ENCODE measurements at regions not wholly inside any gene's neighbourhood (a gene's known extent, or its start where the extent isn't known, plus 50 kb on each side); places are given as distances from the start of the nearest gene placed in this dataset.
A peak's percentile ranks its signal among the peaks of the same experiment; 100 is the strongest.

DNA sequence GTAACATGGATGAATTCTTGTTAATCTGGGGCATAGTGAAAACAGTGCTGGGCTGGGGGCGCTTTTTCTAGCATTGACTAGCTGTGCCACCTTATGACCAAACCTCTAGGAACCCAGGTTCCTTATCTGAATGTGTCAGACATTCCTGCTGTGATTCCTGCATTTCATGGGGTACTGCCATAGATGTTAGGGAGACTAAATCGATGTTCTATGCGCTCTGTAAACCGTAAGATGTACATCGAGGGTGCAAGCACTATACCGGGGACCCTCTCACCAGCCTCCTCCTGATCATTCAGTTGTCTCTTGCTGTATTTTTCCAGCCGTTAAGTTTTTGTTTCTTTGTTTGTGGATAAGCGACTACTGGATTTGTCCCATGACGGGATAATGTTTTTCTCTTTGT lies 170.9 kb upstream of the PARP11 start:
- no peak overlapping the region for H3K4me3 ChIP-seq (ENCODE audit: low read depth, low read length)
- DNase-seq (ENCODE audit: low read depth): no peak
- TF ChIP-seq, protein P1, sequence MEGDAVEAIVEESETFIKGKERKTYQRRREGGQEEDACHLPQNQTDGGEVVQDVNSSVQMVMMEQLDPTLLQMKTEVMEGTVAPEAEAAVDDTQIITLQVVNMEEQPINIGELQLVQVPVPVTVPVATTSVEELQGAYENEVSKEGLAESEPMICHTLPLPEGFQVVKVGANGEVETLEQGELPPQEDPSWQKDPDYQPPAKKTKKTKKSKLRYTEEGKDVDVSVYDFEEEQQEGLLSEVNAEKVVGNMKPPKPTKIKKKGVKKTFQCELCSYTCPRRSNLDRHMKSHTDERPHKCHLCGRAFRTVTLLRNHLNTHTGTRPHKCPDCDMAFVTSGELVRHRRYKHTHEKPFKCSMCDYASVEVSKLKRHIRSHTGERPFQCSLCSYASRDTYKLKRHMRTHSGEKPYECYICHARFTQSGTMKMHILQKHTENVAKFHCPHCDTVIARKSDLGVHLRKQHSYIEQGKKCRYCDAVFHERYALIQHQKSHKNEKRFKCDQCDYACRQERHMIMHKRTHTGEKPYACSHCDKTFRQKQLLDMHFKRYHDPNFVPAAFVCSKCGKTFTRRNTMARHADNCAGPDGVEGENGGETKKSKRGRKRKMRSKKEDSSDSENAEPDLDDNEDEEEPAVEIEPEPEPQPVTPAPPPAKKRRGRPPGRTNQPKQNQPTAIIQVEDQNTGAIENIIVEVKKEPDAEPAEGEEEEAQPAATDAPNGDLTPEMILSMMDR (IDR thresholded peaks at IDR 0.05; ENCODE audit: insufficient read depth, low read depth, low read length, missing control alignments): no peak

DNA sequence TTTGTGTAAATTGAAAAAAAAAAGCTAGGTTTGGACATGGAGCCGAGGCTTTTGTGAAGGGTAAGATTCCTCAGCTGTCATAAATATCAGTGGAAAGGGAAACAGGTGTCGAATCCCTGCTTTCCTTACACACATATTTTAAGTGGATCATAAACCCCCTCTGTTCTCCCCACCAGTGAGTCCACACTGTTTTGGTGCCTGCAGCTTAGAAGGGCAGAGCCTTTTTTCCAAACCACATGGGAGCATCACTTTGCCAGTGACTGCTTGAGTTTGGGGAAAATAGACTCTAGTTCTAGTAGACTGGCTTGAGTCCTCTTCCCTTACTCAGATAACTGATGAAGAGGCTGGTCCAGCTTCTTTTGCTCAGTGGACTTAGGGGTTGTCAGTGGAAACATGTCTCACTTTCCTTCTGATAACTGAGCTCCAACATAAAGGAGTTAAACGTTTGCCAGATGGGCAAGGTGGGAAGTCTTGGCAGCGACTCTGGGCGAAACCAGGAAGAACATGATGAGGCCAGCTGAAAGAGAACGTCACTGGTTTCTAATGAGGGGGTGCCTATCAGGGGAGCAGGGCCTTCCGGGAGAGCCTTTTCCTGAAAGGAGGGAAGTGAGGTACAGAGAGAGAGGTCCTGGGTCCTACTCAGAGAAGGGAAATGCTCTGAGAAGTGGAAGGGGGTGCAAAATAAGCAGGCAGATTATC lies 168.1 kb upstream of the PARP11 start:
- TF ChIP-seq, protein P1 (IDR thresholded peaks at IDR 0.05; ENCODE audit: insufficient read depth, low read depth, low read length, missing control alignments): no peak
- H3K4me3 ChIP-seq (ENCODE audit: low read depth, low read length): no peak overlapping the region
- no peak for DNase-seq (ENCODE audit: low read depth)

DNA sequence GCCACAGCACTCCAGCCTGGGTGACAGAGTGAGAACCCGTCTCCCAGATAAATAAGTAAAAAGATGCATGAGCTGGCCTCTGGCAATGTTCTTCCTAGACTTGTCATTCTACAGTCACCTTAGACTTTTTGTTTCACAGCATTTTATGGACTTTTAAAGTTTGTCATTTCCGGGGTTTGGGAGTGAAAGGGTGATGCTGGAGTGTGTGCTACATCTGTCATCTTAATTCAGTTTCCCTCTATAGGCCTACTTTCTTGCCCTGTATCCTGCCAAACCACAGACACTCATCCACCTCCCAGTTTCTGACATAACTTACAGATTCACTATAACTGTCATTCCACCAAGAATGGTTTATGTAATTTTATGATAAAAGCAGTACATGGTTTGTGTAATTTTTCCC lies 166.7 kb upstream of the PARP11 start:
- H3K4me3 ChIP-seq (ENCODE audit: low read depth, low read length): no peak overlapping the region
- TF ChIP-seq, protein P1 (IDR thresholded peaks at IDR 0.05; ENCODE audit: insufficient read depth, low read depth, low read length, missing control alignments): no peak
- DNase-seq (ENCODE audit: low read depth): no peak

DNA sequence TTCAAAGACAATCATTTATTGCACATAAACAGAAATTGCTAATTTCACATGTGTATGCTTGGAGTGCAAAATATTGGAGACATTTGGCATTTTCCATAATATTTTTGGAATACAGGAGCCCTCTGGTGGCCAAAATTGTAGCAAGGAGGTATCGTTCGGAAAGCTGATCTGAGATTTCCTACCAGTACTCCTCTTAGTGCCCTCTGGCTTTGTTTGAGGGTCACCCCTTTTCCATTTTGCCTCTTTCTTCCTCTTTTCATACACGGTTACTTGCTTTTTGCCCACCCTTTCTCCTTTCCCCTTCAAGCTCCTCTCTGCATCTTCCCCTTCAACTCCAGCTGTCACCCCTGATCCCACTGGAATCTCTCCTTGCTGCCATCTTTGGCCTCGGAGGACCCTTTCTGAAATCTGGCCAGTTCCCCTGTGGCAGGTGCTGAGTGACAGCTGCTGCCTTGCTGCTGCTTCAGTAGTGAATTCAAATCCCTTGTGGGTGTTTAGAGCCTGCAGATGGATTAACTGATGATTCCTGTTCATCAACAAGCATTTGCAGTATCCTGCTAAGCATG lies 164.6 kb upstream of the PARP11 start:
- H3K4me3 ChIP-seq (ENCODE audit: low read depth, low read length): no peak overlapping the region
- DNase-seq (ENCODE audit: low read depth): no peak
- TF ChIP-seq, protein P1 (IDR thresholded peaks at IDR 0.05; ENCODE audit: insufficient read depth, low read depth, low read length, missing control alignments): peak; percentile 22

DNA sequence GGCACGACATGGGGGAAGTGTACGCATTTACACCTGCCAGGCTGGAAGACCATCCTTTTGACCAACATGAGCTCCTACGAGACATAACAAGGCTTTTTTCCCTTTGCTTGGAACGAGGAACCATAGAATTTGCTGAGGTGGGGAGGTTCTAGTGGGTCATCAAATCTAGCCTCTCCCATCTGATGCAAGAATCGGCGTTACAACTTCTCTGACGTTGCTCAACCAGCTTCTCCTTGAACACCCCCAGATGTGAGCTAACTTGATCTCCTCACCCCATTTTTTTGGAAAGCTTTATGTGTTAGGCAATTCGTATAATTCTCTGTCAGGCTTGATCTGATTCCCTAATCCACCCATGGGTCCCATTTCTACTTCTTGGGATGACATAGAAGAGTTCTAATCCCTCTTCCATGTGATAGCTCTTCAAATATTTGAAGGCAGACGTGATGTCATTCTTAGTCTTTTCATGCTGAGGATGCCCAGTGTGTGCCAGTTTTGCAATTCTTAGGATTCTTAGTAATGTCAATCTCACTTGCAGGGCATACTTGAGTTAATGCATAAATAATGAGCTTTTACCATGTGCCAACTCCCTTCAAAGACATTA lies 163.6 kb upstream of the PARP11 start:
- no peak overlapping the region for H3K4me3 ChIP-seq (ENCODE audit: low read depth, low read length)
- DNase-seq (ENCODE audit: low read depth): no peak
- TF ChIP-seq, protein P1 (IDR thresholded peaks at IDR 0.05; ENCODE audit: insufficient read depth, low read depth, low read length, missing control alignments): no peak

DNA sequence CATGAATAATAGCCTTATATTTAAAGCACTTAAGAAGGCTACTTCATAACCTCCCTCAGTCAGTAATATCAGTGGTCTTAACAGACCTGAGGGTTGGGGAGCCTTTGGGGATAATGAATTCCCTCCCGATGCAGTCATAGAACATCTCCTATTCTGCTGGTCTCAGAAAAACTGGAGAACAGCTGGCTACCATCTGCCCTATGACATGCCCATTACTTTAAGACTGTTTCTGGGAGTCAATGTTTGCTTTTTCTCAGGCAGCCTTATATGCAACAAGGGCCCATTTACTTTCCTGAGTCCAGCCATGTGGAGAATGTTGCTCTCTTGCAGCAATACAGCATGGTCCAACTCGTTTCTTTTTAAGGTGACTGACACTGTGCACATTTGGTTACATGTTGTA lies 161.7 kb upstream of the PARP11 start:
- no peak for DNase-seq (ENCODE audit: low read depth)
- no peak overlapping the region for H3K4me3 ChIP-seq (ENCODE audit: low read depth, low read length)
- TF ChIP-seq, protein P1 (IDR thresholded peaks at IDR 0.05; ENCODE audit: insufficient read depth, low read depth, low read length, missing control alignments): no peak
